Right cardiac atrium (tissue), 5 donors: ENCODE measurements at regions not wholly inside any gene's neighbourhood (a gene's known extent, or its start where the extent isn't known, plus 50 kb on each side); places are given as distances from the start of the nearest gene placed in this dataset.

ENCODE experiments used
- ATAC-seq, 2 donors: fragments of 200-7000 bp; cut with Tn5 transposase; one replicate each; pipeline versions ENCODE4 v1.8.0 to v1.9.1; 2020; ENCODE audit warnings: moderate library complexity in 2 of 2, mild to moderate bottlenecking in 1 of 2
- DNase-seq, 3 donors: peaks; one replicate each; pipeline ENCODE4 v3.0.0-alpha.2; 2020
- H3K27ac ChIP-seq: one replicate; pipeline ENCODE4 v1.5.1; 2013; ENCODE audit warnings: mild to moderate bottlenecking, low read length, control low read depth, moderate library complexity
- H3K27me3 ChIP-seq: one replicate; pipeline ENCODE4 v1.6.1; 2013; ENCODE audit not compliant: control insufficient read depth, insufficient read depth
- H3K4me1 ChIP-seq: one replicate; pipeline ENCODE4 v1.6.1; 2013; ENCODE audit warnings: low read length; ENCODE audit not compliant: control insufficient read depth, insufficient read depth
- H3K4me3 ChIP-seq: one replicate; pipeline ENCODE4 v1.5.1; 2013; ENCODE audit warnings: low read length, control low read depth
- H3K9me3 ChIP-seq: one replicate; pipeline ENCODE4 v1.6.1; 2013; ENCODE audit warnings: low read length; ENCODE audit not compliant: control insufficient read depth
- WGBS: extraction: QIAGEN DNeasy Blood & Tissue Kit; methylation state at CpG from one replicate; pipeline ENCODE4 v1.1.7; 2013; 5-methylcytosine and 5-hydroxymethylcytosine counted together
- intact Hi-C, 4 donors: fragments of 100-400 bp; cut with DNase I; formaldehyde crosslinking; loops; one replicate each; pipeline versions ENCODE4 v1.11.0 to v1.14.0; 2022 to 2023
- donor health status: healthy with polysubstance abuse.
- donor health status: DM: no; HTN: yes; CAD: no.
- donor health status: DM: no; HTN: no; CAD: no.
- donor health status: DM: no; HTN: yes; CAD: no; lungs with severe emphysema.
- donor health status: DM: yes; HTN: yes; CAD: no.

GRCh38 chr10:75347186-75347585 lies 54.4 kb downstream of the ZNF503 start:
- no peaks in the 10 kb centered on the region for H3K27me3 ChIP-seq
- ATAC-seq (no peak), DNase-seq (no peak)
- H3K4me3 ChIP-seq, result no peak overlapping the region
- intact Hi-C loops, result no loop called here
- H3K27ac ChIP-seq, result no peak overlapping the region
- WGBS, result 77% methylated on average over 8 of the region's 8 CpGs
- no peaks in the 10 kb centered on the region for H3K9me3 ChIP-seq
- H3K4me1 ChIP-seq, result no peaks in the 10 kb centered on the region

- Histone ChIP-seq H3K4me3 (no peak overlapping the region), H3K27ac (no peak overlapping the region), H3K27me3 (no peaks in the 10 kb centered on the region), H3K4me1 (no peaks in the 10 kb centered on the region), H3K9me3 (no peaks in the 10 kb centered on the region)
- intact Hi-C loops, result no loop called here
- DNase-seq, result no peak
- WGBS, result 74% methylated on average over 6 of the region's 6 CpGs
- no peak for ATAC-seq
Measured at GRCh38 chr10:75345738-75346137, 55.8 kb downstream of the ZNF503 start.

- WGBS, result 87% methylated on average over 5 of the region's 5 CpGs
- no peak overlapping the region for H3K27ac ChIP-seq
- no peak for DNase-seq
- no peak overlapping the region for H3K4me3 ChIP-seq
- no peaks in the 10 kb centered on the region for H3K4me1 ChIP-seq
- ATAC-seq, result no peak
- intact Hi-C loops, result no loop called here
- no peaks in the 10 kb centered on the region for H3K27me3 ChIP-seq
- no peaks in the 10 kb centered on the region for H3K9me3 ChIP-seq
Measured at GRCh38 chr10:75344170-75344569, 57.4 kb downstream of the ZNF503 start.

- DNase-seq (no peak), ATAC-seq (no peak)
- intact Hi-C loops, result no loop called here
- H3K9me3 ChIP-seq, result no peaks in the 10 kb centered on the region
- 57% methylated on average over 5 of the region's 5 CpGs for WGBS
- H3K4me1 ChIP-seq, result no peaks in the 10 kb centered on the region
- H3K4me3 ChIP-seq, result no peak overlapping the region
- H3K27me3 ChIP-seq, result no peaks in the 10 kb centered on the region
- no peak overlapping the region for H3K27ac ChIP-seq
Measured at GRCh38 chr10:75342397-75342796, 59.2 kb downstream of the ZNF503 start.

- H3K4me3 ChIP-seq, result no peak overlapping the region
- no peaks in the 10 kb centered on the region for H3K9me3 ChIP-seq
- H3K27ac ChIP-seq, result no peak overlapping the region
- ATAC-seq (no peak), DNase-seq (no peak)
- no peaks in the 10 kb centered on the region for H3K4me1 ChIP-seq
- no peaks in the 10 kb centered on the region for H3K27me3 ChIP-seq
- intact Hi-C loops, result no loop called here
Measured at GRCh38 chr10:75335983-75336382, 65.6 kb downstream of the ZNF503 start.

GRCh38 chr10:75335191-75335590 lies 66.4 kb downstream of the ZNF503 start:
- intact Hi-C loops, result no loop called here
- DNase-seq (no peak), ATAC-seq (no peak)
- Histone ChIP-seq H3K4me1 (no peaks in the 10 kb centered on the region), H3K4me3 (no peak overlapping the region), H3K9me3 (no peaks in the 10 kb centered on the region), H3K27me3 (no peaks in the 10 kb centered on the region), H3K27ac (no peak overlapping the region)
- WGBS, result 70% methylated on average over 1 of the region's 1 CpG

GRCh38 chr10:75334720-75335119 lies 66.8 kb downstream of the ZNF503 start:
- ATAC-seq, result no peak

GRCh38 chr10:75332081-75332480 lies 69.5 kb downstream of the ZNF503 start:
- WGBS, result 88% methylated on average over 1 of the region's 1 CpG
- Histone ChIP-seq H3K9me3 (no peaks in the 10 kb centered on the region), H3K27ac (no peak overlapping the region), H3K4me3 (no peak overlapping the region), H3K4me1 (no peaks in the 10 kb centered on the region), H3K27me3 (no peaks in the 10 kb centered on the region)
- ATAC-seq (no peak), DNase-seq (no peak)
- intact Hi-C loops, result no loop called here

More at GRCh38 chr10:75334720-75335119, 66.8 kb downstream of the ZNF503 start:
- H3K27ac ChIP-seq, result no peak overlapping the region
- intact Hi-C loops, result no loop called here
- H3K27me3 ChIP-seq, result no peaks in the 10 kb centered on the region
- DNase-seq, result no peak
- H3K4me3 ChIP-seq, result no peak overlapping the region
- 53% methylated on average over 1 of the region's 1 CpG for WGBS
- no peaks in the 10 kb centered on the region for H3K9me3 ChIP-seq
- H3K4me1 ChIP-seq, result no peaks in the 10 kb centered on the region

GRCh38 chr10:75331081-75331480 lies 70.5 kb downstream of the ZNF503 start:
- Histone ChIP-seq H3K27me3 (no peaks in the 10 kb centered on the region), H3K4me3 (no peak overlapping the region), H3K4me1 (no peaks in the 10 kb centered on the region), H3K27ac (no peak overlapping the region), H3K9me3 (no peaks in the 10 kb centered on the region)
- no peak for ATAC-seq
- WGBS, result 90% methylated on average over 1 of the region's 1 CpG
- DNase-seq, result no peak
- intact Hi-C loops, result no loop called here

- intact Hi-C loops, result no loop called here
- 83% methylated on average over 2 of the region's 2 CpGs for WGBS
- Histone ChIP-seq H3K4me3 (no peak overlapping the region), H3K27me3 (no peaks in the 10 kb centered on the region), H3K27ac (no peak overlapping the region), H3K4me1 (no peaks in the 10 kb centered on the region), H3K9me3 (no peaks in the 10 kb centered on the region)
- DNase-seq, result no peak
- ATAC-seq, result no peak
Measured at GRCh38 chr10:75329190-75329745, 72.3 kb downstream of the ZNF503 start.

GRCh38 chr10:75326306-75326705 lies 75.3 kb downstream of the ZNF503 start:
- Histone ChIP-seq H3K4me1 (no peaks in the 10 kb centered on the region), H3K4me3 (no peak overlapping the region), H3K27ac (no peak overlapping the region), H3K27me3 (no peaks in the 10 kb centered on the region), H3K9me3 (no peaks in the 10 kb centered on the region)
- DNase-seq (no peak), ATAC-seq (no peak)
- intact Hi-C loops, result no loop called here

- no peak for DNase-seq
- ATAC-seq, result no peak
- H3K4me1 ChIP-seq, result no peaks in the 10 kb centered on the region
- no peaks in the 10 kb centered on the region for H3K27me3 ChIP-seq
- no peaks in the 10 kb centered on the region for H3K9me3 ChIP-seq
- H3K4me3 ChIP-seq, result no peak overlapping the region
- no peak overlapping the region for H3K27ac ChIP-seq
- intact Hi-C loops, result no loop called here
Measured at GRCh38 chr10:75319274-75319673, 82.3 kb downstream of the ZNF503 start.
